Mesendoderm (in vitro differentiated cells): ENCODE measurements at regions not wholly inside any gene's neighbourhood (a gene's known extent, or its start where the extent isn't known, plus 50 kb on each side); places are given as distances from the start of the nearest gene placed in this dataset.

ENCODE experiments used
- DNase-seq: peaks from one replicate; pipeline ENCODE4 v3.0.0; 2013
- H2AK5ac ChIP-seq: 2 replicates; pipeline ENCODE4 v1.6.1; 2013; ENCODE audit warnings: low read length, inconsistent platforms
- H2BK120ac ChIP-seq: 2 replicates; pipeline ENCODE4 v1.6.1; 2013; ENCODE audit warnings: low read depth, mild to moderate bottlenecking, low read length, moderate library complexity, mixed read lengths
- H2BK15ac ChIP-seq: replicated peaks from 2 replicates; pipeline ENCODE4 v1.6.1; 2013; ENCODE audit warnings: low read depth, mild to moderate bottlenecking, moderate library complexity
- H2BK5ac ChIP-seq: 2 replicates; pipeline ENCODE4 v1.6.1; 2013; ENCODE audit warnings: low read length, inconsistent platforms
- H3K18ac ChIP-seq: 2 replicates; pipeline ENCODE4 v1.6.1; 2013; ENCODE audit warnings: mild to moderate bottlenecking, low read length, mixed read lengths
- H3K23ac ChIP-seq: one replicate; pipeline ENCODE4 v1.6.1; 2013; ENCODE audit warnings: low read length
- H3K27ac ChIP-seq: 2 replicates; pipeline ENCODE4 v1.5.1; 2013; ENCODE audit warnings: low read depth, mild to moderate bottlenecking, inconsistent platforms, low read length, moderate library complexity
- H3K27me3 ChIP-seq: 2 replicates; pipeline ENCODE4 v1.6.1; 2013; ENCODE audit warnings: low read length, control low read depth, mild to moderate bottlenecking, inconsistent platforms; ENCODE audit not compliant: insufficient read depth, poor library complexity
- H3K36me3 ChIP-seq: 2 replicates; pipeline ENCODE4 v1.6.1; 2013; ENCODE audit warnings: low read length, inconsistent platforms; ENCODE audit not compliant: control insufficient read depth, insufficient read depth
- H3K4ac ChIP-seq: one replicate; pipeline ENCODE4 v1.6.1; 2013; ENCODE audit warnings: low read depth, mild to moderate bottlenecking, low read length, moderate library complexity
- H3K4me1 ChIP-seq: 2 replicates; pipeline ENCODE4 v1.6.1; 2013; ENCODE audit warnings: low read depth, low read length, inconsistent platforms; ENCODE audit not compliant: control insufficient read depth
- H3K4me2 ChIP-seq: 2 replicates; pipeline ENCODE4 v1.6.1; 2013; ENCODE audit warnings: low read length
- H3K4me3 ChIP-seq: 2 replicates; pipeline ENCODE4 v1.5.1; 2013; ENCODE audit warnings: mild to moderate bottlenecking, low read length
- H3K56ac ChIP-seq: one replicate; pipeline ENCODE4 v1.6.1; 2013; ENCODE audit warnings: low read length
- H3K79me1 ChIP-seq: 2 replicates; pipeline ENCODE4 v1.6.1; 2013; ENCODE audit warnings: low read length, inconsistent platforms
- H3K79me2 ChIP-seq: 2 replicates; pipeline ENCODE4 v1.6.1; 2013; ENCODE audit warnings: mild to moderate bottlenecking, low read length; ENCODE audit not compliant: control insufficient read depth, insufficient read depth
- H3K9ac ChIP-seq: 2 replicates; pipeline ENCODE4 v1.6.1; 2013; ENCODE audit warnings: low read length, inconsistent platforms
- H4K5ac ChIP-seq: one replicate; pipeline ENCODE4 v1.6.1; 2013; ENCODE audit warnings: low read length
- H4K8ac ChIP-seq: one replicate; pipeline ENCODE4 v1.6.1; 2013; ENCODE audit warnings: low read depth, mild to moderate bottlenecking, control low read depth, low read length, moderate library complexity
- WGBS: extraction: QIAGEN DNeasy Blood & Tissue Kit; methylation state at CpG from one replicate; pipeline ENCODE4 v1.1.7; 2013; ENCODE audit warnings: low lambda C conversion rate, missing lambda C conversion rate; ENCODE audit not compliant: insufficient coverage; ENCODE audit errors: extremely low coverage; 5-methylcytosine and 5-hydroxymethylcytosine counted together

- H3K79me1 ChIP-seq: no peaks in the 10 kb centered on the region
- DNase-seq: no peak
- WGBS: no CpG with 5 or more reads among the region's 8 CpGs
- no peak overlapping the region for H2BK15ac ChIP-seq
- H2BK5ac ChIP-seq: no peak overlapping the region
- no peaks in the 10 kb centered on the region for H3K79me2 ChIP-seq
- peaks cover 2% of the 10 kb centered on the region for H3K4me1 ChIP-seq
- no peak overlapping the region for H4K5ac ChIP-seq
- no peak overlapping the region for H3K18ac ChIP-seq
- no peak overlapping the region for H3K23ac ChIP-seq
- no peak overlapping the region for H2AK5ac ChIP-seq
- no peak overlapping the region for H3K4me2 ChIP-seq
- no peaks in the 10 kb centered on the region for H3K36me3 ChIP-seq
- H2BK120ac ChIP-seq: no peak overlapping the region
- H3K27me3 ChIP-seq: no peaks in the 10 kb centered on the region
- H3K27ac ChIP-seq: no peak overlapping the region
- no peak overlapping the region for H3K4me3 ChIP-seq
- H3K56ac ChIP-seq: no peak overlapping the region
- H4K8ac ChIP-seq: no peak overlapping the region
- H3K4ac ChIP-seq: no peak overlapping the region
- no peak overlapping the region for H3K9ac ChIP-seq
These were observed 222.6 kb downstream of the PDCD6IP start for GRCh38 chr3:34020726-34021680.

GRCh38 chr3:34022147-34022546, 223.7 kb downstream of the PDCD6IP start:
- Histone ChIP-seq H3K27ac (no peak overlapping the region), H3K27me3 (no peaks in the 10 kb centered on the region), H3K18ac (no peak overlapping the region), H3K79me2 (no peaks in the 10 kb centered on the region), H3K4me1 (peaks cover 2% of the 10 kb centered on the region), H2BK120ac (no peak overlapping the region), H3K23ac (no peak overlapping the region), H3K9ac (no peak overlapping the region), H2BK5ac (no peak overlapping the region), H3K36me3 (no peaks in the 10 kb centered on the region), H4K5ac (no peak overlapping the region), H3K56ac (no peak overlapping the region), H2AK5ac (no peak overlapping the region), H3K4me3 (no peak overlapping the region), H3K79me1 (no peaks in the 10 kb centered on the region), H3K4ac (no peak overlapping the region), H3K4me2 (no peak overlapping the region), H2BK15ac (no peak overlapping the region), H4K8ac (no peak overlapping the region)
- DNase-seq: no peak
- no CpG with 5 or more reads among the region's 2 CpGs for WGBS

DNA sequence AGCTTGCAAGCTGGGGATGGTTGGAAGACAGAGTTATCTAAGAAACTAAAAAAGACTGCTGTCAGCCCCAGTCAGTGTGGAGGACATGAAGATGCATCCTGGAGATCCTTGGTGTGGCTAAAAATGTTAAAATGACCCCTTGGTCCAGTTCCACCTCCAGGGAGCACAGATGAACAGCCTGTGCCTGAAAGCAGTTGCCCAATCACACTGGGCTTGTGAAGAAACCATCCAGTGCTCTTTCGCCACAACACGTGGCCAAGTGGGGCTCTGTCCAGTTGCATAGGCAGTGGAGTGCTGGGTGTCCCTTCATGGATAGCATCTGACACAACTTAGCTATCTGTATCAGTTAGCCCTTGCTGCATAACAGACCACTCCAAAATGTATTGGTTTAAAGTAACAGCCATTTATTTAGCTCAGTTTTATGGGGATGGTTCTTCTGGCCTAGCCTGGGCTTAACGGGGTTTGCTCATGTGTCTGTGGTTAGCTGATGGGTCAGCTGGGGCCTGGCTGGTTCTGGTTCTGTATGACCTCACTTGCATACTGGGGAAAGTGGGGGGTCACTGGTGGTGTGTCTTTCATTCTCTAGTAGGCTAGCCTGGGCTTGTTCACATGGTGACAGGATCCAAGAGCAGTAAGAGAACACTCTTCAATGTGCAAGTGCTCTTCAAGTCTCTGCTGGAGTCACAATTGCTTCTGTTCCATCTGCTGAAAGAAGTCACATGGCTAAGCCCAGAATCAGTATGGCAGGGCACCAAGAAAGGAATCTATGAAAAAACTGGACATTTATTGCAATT, 226.2 kb downstream of the PDCD6IP start:
- H3K9ac ChIP-seq: no peak overlapping the region
- H3K27me3 ChIP-seq: no peaks in the 10 kb centered on the region
- H3K4me3 ChIP-seq: no peak overlapping the region
- no peak overlapping the region for H4K5ac ChIP-seq
- H3K4me1 ChIP-seq: peaks cover 2% of the 10 kb centered on the region
- no peaks in the 10 kb centered on the region for H3K36me3 ChIP-seq
- no peak overlapping the region for H4K8ac ChIP-seq
- no peaks in the 10 kb centered on the region for H3K79me2 ChIP-seq
- no peak overlapping the region for H3K18ac ChIP-seq
- no peak overlapping the region for H3K4me2 ChIP-seq
- no peak overlapping the region for H2BK5ac ChIP-seq
- H2BK15ac ChIP-seq: no peak overlapping the region
- no peak overlapping the region for H3K23ac ChIP-seq
- no CpG with 5 or more reads among the region's 3 CpGs for WGBS
- H3K56ac ChIP-seq: no peak overlapping the region
- no peak for DNase-seq
- no peak overlapping the region for H2AK5ac ChIP-seq
- H2BK120ac ChIP-seq: no peak overlapping the region
- H3K27ac ChIP-seq: no peak overlapping the region
- no peak overlapping the region for H3K4ac ChIP-seq
- no peaks in the 10 kb centered on the region for H3K79me1 ChIP-seq

DNA sequence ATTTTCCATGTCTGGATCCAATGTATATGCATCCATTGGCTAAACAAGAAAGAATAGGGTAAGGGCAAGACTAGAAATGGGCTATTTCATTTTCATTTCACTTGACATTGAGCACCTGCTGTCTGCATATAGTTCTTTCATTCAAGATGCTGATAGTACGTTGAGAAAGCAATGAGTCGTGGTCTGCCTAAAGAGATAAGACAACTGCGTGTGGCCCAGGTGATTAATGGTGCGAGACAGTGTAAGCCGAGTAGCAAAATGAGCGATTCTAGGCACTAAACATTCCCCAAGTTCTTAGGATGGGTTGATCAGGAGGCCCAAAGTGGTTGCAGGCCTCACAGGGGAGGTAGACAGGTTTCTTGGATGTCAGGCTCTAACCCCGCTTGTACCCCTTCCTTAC, 235.4 kb downstream of the PDCD6IP start:
- no peaks in the 10 kb centered on the region for H3K27me3 ChIP-seq
- peaks cover 3% of the 10 kb centered on the region for H3K4me1 ChIP-seq
- H2BK15ac ChIP-seq: no peak overlapping the region
- no peak overlapping the region for H4K5ac ChIP-seq
- H2AK5ac ChIP-seq: no peak overlapping the region
- H4K8ac ChIP-seq: no peak overlapping the region
- no peak overlapping the region for H2BK120ac ChIP-seq
- peak; percentile 60 for DNase-seq
- H3K9ac ChIP-seq: no peak overlapping the region
- no peak overlapping the region for H3K4ac ChIP-seq
- H3K4me2 ChIP-seq: no peak overlapping the region
- H2BK5ac ChIP-seq: no peak overlapping the region
- no peak overlapping the region for H3K23ac ChIP-seq
- H3K18ac ChIP-seq: no peak overlapping the region
- H3K79me1 ChIP-seq: no peaks in the 10 kb centered on the region
- no peaks in the 10 kb centered on the region for H3K36me3 ChIP-seq
- no peak overlapping the region for H3K56ac ChIP-seq
- no CpG with 5 or more reads among the region's 7 CpGs for WGBS
- H3K27ac ChIP-seq: no peak overlapping the region
- H3K4me3 ChIP-seq: no peak overlapping the region
- H3K79me2 ChIP-seq: no peaks in the 10 kb centered on the region

DNA sequence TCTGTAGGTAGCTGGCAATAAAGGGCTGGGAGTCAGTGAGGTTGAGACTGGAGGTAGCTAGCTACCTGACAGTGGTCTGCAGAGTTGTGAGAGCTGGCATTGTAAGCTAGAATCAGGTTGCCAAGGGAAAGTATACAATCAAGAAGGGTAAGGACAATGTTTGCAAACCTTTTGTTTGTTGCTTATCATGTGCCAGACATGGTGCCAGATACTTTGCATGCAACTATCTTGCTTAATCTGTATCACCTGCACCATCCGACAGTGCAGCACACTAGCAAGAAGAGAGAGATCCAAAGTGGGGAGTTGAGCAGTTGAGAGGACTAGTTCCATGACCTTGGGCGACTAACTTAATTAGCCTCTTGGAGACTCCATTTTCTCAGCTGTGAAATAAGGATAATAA, 236.4 kb downstream of the PDCD6IP start:
- H3K4me1 ChIP-seq: peaks cover 3% of the 10 kb centered on the region
- H3K18ac ChIP-seq: no peak overlapping the region
- H3K79me2 ChIP-seq: no peaks in the 10 kb centered on the region
- H3K27me3 ChIP-seq: no peaks in the 10 kb centered on the region
- peak; percentile 86 for DNase-seq
- no peak overlapping the region for H3K23ac ChIP-seq
- H3K27ac ChIP-seq: no peak overlapping the region
- H3K56ac ChIP-seq: no peak overlapping the region
- no peak overlapping the region for H2BK15ac ChIP-seq
- H4K8ac ChIP-seq: no peak overlapping the region
- WGBS: no CpG with 5 or more reads among the region's 2 CpGs
- no peaks in the 10 kb centered on the region for H3K79me1 ChIP-seq
- no peak overlapping the region for H2BK5ac ChIP-seq
- H3K9ac ChIP-seq: no peak overlapping the region
- H3K4me2 ChIP-seq: no peak overlapping the region
- H4K5ac ChIP-seq: no peak overlapping the region
- H2AK5ac ChIP-seq: no peak overlapping the region
- no peak overlapping the region for H2BK120ac ChIP-seq
- H3K4me3 ChIP-seq: no peak overlapping the region
- H3K36me3 ChIP-seq: no peaks in the 10 kb centered on the region
- H3K4ac ChIP-seq: no peak overlapping the region
